ENCODE measurements at regions not wholly inside any gene's neighbourhood (a gene's known extent, or its start where the extent isn't known, plus 50 kb on each side); places are given as distances from the start of the nearest gene placed in this dataset.

- TF ChIP-seq CTCF (IDR thresholded peaks at IDR 0.05 in 4 of 5, conservative IDR thresholded peaks at IDR 0.05 in 1 of 5) (no peak), POLR2A (IDR thresholded peaks at IDR 0.05) (no peak)
Observed at GRCh38 chr3:164250923-164251322, 827.4 kb downstream of the SI start.

All from gastrocnemius medialis (tissue), 4 donors.